H1 (cell line): ENCODE measurements at regions not wholly inside any gene's neighbourhood (a gene's known extent, or its start where the extent isn't known, plus 50 kb on each side); places are given as distances from the start of the nearest gene placed in this dataset.
"Not testable (repeated sequence)": the region's sequence is repeated elsewhere in the genome, so short reads cannot be mapped to it uniquely, and the experiment has no call there.

Experiments used
- CTCF ChIA-PET: fragments of 300-600 bp; sonication (Branson Sonifier 250); formaldehyde crosslinking; loops from one replicate; lab custom pipeline; 2021; ENCODE audit not compliant: partially characterized antibody; lab: Charles Lee
- POLR2A ChIA-PET: fragments of 300-600 bp; sonication (Branson Sonifier 250); formaldehyde crosslinking; loops from one replicate; lab custom pipeline; 2021; ENCODE audit warnings: inconsistent platforms; ENCODE audit not compliant: partially characterized antibody; lab: Charles Lee
- DNase-seq, 2 experiments: peaks; one replicate each; pipeline versions ENCODE4 v3.0.0 to v3.0.0-alpha.2; 2010 to 2022; ENCODE audit warnings: low spot score in 2 of 2, low read depth in 1 of 2, mixed read lengths in 1 of 2
- FAIRE-seq: peaks from 2 replicates; lab custom pipeline; 2011; peaks lifted over from hg19 to GRCh38; lab: Jason Lieb, UNC
- H2AFZ ChIP-seq: 2 replicates; pipeline ENCODE4 v1.8.1; 2012; ENCODE audit warnings: low read length, inconsistent platforms
- H2AK5ac ChIP-seq: 2 replicates; pipeline ENCODE4 v1.6.1; 2013; ENCODE audit warnings: low read depth, low read length
- H2BK120ac ChIP-seq: replicated peaks from 2 replicates; pipeline ENCODE3; 2013; ENCODE audit warnings: low read depth, low read length, inconsistent platforms
- H2BK12ac ChIP-seq: 2 replicates; pipeline ENCODE4 v1.6.1; 2013; ENCODE audit warnings: low read depth, low read length
- H2BK15ac ChIP-seq: 2 replicates; pipeline ENCODE4 v1.6.1; 2013; ENCODE audit warnings: low read length
- H2BK20ac ChIP-seq: 2 replicates; pipeline ENCODE4 v1.6.1; 2013; ENCODE audit warnings: low read length
- H2BK5ac ChIP-seq: 2 replicates; pipeline ENCODE4 v1.6.1; 2013; ENCODE audit warnings: low read depth, low read length
- H3K14ac ChIP-seq: 2 replicates; pipeline ENCODE4 v1.6.1; 2013; ENCODE audit warnings: inconsistent platforms; ENCODE audit not compliant: insufficient read length
- H3K18ac ChIP-seq: 2 replicates; pipeline ENCODE4 v1.6.1; 2013; ENCODE audit warnings: low read length; ENCODE audit errors: extremely low read depth
- H3K23ac ChIP-seq: 2 replicates; pipeline ENCODE4 v1.6.1; 2013; ENCODE audit warnings: inconsistent platforms; ENCODE audit not compliant: insufficient read length
- H3K23me2 ChIP-seq: 2 replicates; pipeline ENCODE4 v1.6.1; 2013; ENCODE audit warnings: low read depth, low read length
- H3K27ac ChIP-seq: 2 replicates; pipeline ENCODE4 v1.6.1; 2011; ENCODE audit warnings: low read depth, low read length, inconsistent platforms
- H3K27me3 ChIP-seq, 4 experiments: replicated peaks in 1 of 4; 1 replicate in 1 of 4; 2 replicates in 3 of 4; pipeline versions ENCODE4 v1.6.1 to v1.8.1; 2011 to 2013; ENCODE audit warnings: low read length in 3 of 4, mild to moderate bottlenecking in 3 of 4, inconsistent platforms in 2 of 4, mixed read lengths in 2 of 4, moderate library complexity in 1 of 4; ENCODE audit not compliant: control insufficient read depth in 3 of 4, insufficient read depth in 3 of 4; ENCODE audit errors: extremely low read depth in 1 of 4
- H3K36me3 ChIP-seq, 4 experiments: 2 replicates each; pipeline versions ENCODE4 v1.6.1 to v1.8.1; 2011 to 2013; ENCODE audit warnings: mild to moderate bottlenecking in 4 of 4, low read length in 3 of 4, moderate library complexity in 2 of 4, control low read depth in 1 of 4, inconsistent platforms in 1 of 4; ENCODE audit not compliant: insufficient read depth in 4 of 4, control insufficient read depth in 2 of 4
- H3K4ac ChIP-seq: replicated peaks from 2 replicates; pipeline ENCODE3; 2013; ENCODE audit warnings: low read length, low read depth, mixed read lengths, inconsistent platforms; ENCODE audit not compliant: insufficient read length
- H3K4me1 ChIP-seq, 4 experiments: replicated peaks in 1 of 4; 1 replicate in 1 of 4; 2 replicates in 3 of 4; pipeline versions ENCODE4 v1.6.1 to v1.8.1; 2011 to 2013; ENCODE audit warnings: low read length in 3 of 4, inconsistent platforms in 2 of 4, mixed read lengths in 1 of 4; ENCODE audit not compliant: insufficient read depth in 4 of 4, control insufficient read depth in 3 of 4
- H3K4me2 ChIP-seq, 2 experiments: 2 replicates each; pipeline versions ENCODE4 v1.6.1 to v1.8.1; 2011 to 2013; ENCODE audit warnings: low read depth in 2 of 2, low read length in 2 of 2, control low read depth in 1 of 2, inconsistent platforms in 1 of 2, mild to moderate bottlenecking in 1 of 2; ENCODE audit not compliant: insufficient read depth in 1 of 2
- H3K4me3 ChIP-seq, 4 experiments: fragments of 200-600, 300-600 bp in 1 of 4; sonication (generic), shearing (Covaris generic), sonication (Bioruptor Twin) in 1 of 4; 2 replicates each; pipeline versions ENCODE4 v1.5.1 to v1.8.1; 2011 to 2016; ENCODE audit warnings: low read length in 4 of 4, low read depth in 3 of 4, control low read depth in 2 of 4, inconsistent platforms in 2 of 4, mild to moderate bottlenecking in 2 of 4, mixed read lengths in 1 of 4, moderate library complexity in 1 of 4; ENCODE audit not compliant: insufficient read depth in 2 of 4; ENCODE audit errors: extremely low read depth in 1 of 4
- H3K56ac ChIP-seq: replicated peaks from 2 replicates; pipeline ENCODE3; 2013; ENCODE audit warnings: low read depth, mild to moderate bottlenecking, mixed read lengths, low read length, inconsistent platforms; ENCODE audit not compliant: insufficient read length
- H3K79me1 ChIP-seq: 2 replicates; pipeline ENCODE4 v1.6.1; 2013; ENCODE audit warnings: low read depth, low read length, control low read depth
- H3K79me2 ChIP-seq, 2 experiments: 2 replicates each; pipeline versions ENCODE4 v1.6.1 to v1.8.1; 2012 to 2013; ENCODE audit warnings: low read length in 2 of 2, mild to moderate bottlenecking in 2 of 2, inconsistent platforms in 1 of 2; ENCODE audit not compliant: insufficient read depth in 2 of 2, control insufficient read depth in 1 of 2
- H3K9ac ChIP-seq, 4 experiments: replicated peaks in 1 of 4; 1 replicate in 1 of 4; 2 replicates in 3 of 4; pipeline versions ENCODE4 v1.6.1 to v1.8.1; 2011 to 2013; ENCODE audit warnings: low read depth in 3 of 4, low read length in 3 of 4, control low read depth in 2 of 4, mild to moderate bottlenecking in 2 of 4, moderate library complexity in 2 of 4, inconsistent platforms in 1 of 4; ENCODE audit errors: extremely low read depth in 1 of 4
- H3K9me3 ChIP-seq, 2 experiments: 2 replicates each; pipeline versions ENCODE4 v1.6.1 to v1.8.1; 2012 to 2013; ENCODE audit warnings: mild to moderate bottlenecking in 2 of 2, moderate library complexity in 2 of 2, control low read depth in 1 of 2, inconsistent platforms in 1 of 2, low read depth in 1 of 2, low read length in 1 of 2, mixed read lengths in 1 of 2; ENCODE audit not compliant: insufficient read depth in 2 of 2
- H4K20me1 ChIP-seq, 2 experiments: replicated peaks in 1 of 2; 2 replicates each; pipeline versions ENCODE3 to v1.8.1; 2011 to 2013; ENCODE audit warnings: inconsistent platforms in 2 of 2, low read length in 2 of 2, mild to moderate bottlenecking in 1 of 2; ENCODE audit not compliant: insufficient read depth in 2 of 2, control insufficient read depth in 1 of 2
- H4K5ac ChIP-seq: 2 replicates; pipeline ENCODE4 v1.6.1; 2013; ENCODE audit warnings: low read length, low read depth, mixed read lengths, inconsistent platforms; ENCODE audit not compliant: insufficient read length
- H4K8ac ChIP-seq: 2 replicates; pipeline ENCODE4 v1.8.0; 2013; ENCODE audit warnings: mild to moderate bottlenecking, moderate library complexity, low read length, inconsistent platforms; ENCODE audit not compliant: insufficient read depth; ENCODE audit errors: extremely low read depth
- H4K91ac ChIP-seq: replicated peaks from 2 replicates; pipeline ENCODE3; 2013; ENCODE audit warnings: low read length, mixed read lengths, inconsistent platforms; ENCODE audit not compliant: insufficient read length
- WGBS, 2 experiments: shearing (Covaris generic) in 1 of 2; methylation state at CpG; one replicate each; pipeline versions ENCODE4 v1.1.6 to v1.1.7; 2013 to 2015; ENCODE audit warnings: low lambda C conversion rate in 2 of 2, mixed read lengths in 2 of 2, inconsistent platforms in 1 of 2, low coverage in 1 of 2, missing lambda C conversion rate in 1 of 2; ENCODE audit not compliant: insufficient replicate concordance in 2 of 2, insufficient coverage in 1 of 2, insufficient read length in 1 of 2; ENCODE audit errors: extremely low coverage in 1 of 2, missing lambda C conversion rate in 1 of 2; 5-methylcytosine and 5-hydroxymethylcytosine counted together

GRCh38 chr4:116536024-116536423 is 549.4 kb downstream of the TRAM1L1 start:
- H3K27ac ChIP-seq, H2BK12ac ChIP-seq, H3K23me2 ChIP-seq, H2AK5ac ChIP-seq, H3K4me2 ChIP-seq, H4K20me1 ChIP-seq, H3K4ac ChIP-seq, H3K56ac ChIP-seq, FAIRE-seq, H3K27me3 ChIP-seq, H3K4me3 ChIP-seq, H3K9me3 ChIP-seq, H2BK20ac ChIP-seq, H3K14ac ChIP-seq, H4K91ac ChIP-seq, H2BK15ac ChIP-seq, H4K8ac ChIP-seq, DNase-seq, H3K79me1 ChIP-seq, POLR2A ChIA-PET, H3K9ac ChIP-seq, H2BK5ac ChIP-seq, H4K5ac ChIP-seq, H3K79me2 ChIP-seq, H3K4me1 ChIP-seq, H2BK120ac ChIP-seq, H2AFZ ChIP-seq, H3K18ac ChIP-seq, H3K36me3 ChIP-seq, H3K23ac ChIP-seq: not testable (repeated sequence)
- CTCF ChIA-PET = interaction anchor here (1.7 kb wide), 1 partner anchor 177 kb away, joined by 3 read pairs; no protein-coding TSS in a partner anchor
- 96% methylated on average over 6 of the region's 6 CpGs; no CpG with 5 or more reads in 1 of the 2 experiments for WGBS, 2 experiments
